ENCODE measurements at regions not wholly inside any gene's neighbourhood (a gene's known extent, or its start where the extent isn't known, plus 50 kb on each side); places are given as distances from the start of the nearest gene placed in this dataset.
"Not testable (repeated sequence)": the region's sequence is repeated elsewhere in the genome, so short reads cannot be mapped to it uniquely, and the experiment has no call there.

DNA sequence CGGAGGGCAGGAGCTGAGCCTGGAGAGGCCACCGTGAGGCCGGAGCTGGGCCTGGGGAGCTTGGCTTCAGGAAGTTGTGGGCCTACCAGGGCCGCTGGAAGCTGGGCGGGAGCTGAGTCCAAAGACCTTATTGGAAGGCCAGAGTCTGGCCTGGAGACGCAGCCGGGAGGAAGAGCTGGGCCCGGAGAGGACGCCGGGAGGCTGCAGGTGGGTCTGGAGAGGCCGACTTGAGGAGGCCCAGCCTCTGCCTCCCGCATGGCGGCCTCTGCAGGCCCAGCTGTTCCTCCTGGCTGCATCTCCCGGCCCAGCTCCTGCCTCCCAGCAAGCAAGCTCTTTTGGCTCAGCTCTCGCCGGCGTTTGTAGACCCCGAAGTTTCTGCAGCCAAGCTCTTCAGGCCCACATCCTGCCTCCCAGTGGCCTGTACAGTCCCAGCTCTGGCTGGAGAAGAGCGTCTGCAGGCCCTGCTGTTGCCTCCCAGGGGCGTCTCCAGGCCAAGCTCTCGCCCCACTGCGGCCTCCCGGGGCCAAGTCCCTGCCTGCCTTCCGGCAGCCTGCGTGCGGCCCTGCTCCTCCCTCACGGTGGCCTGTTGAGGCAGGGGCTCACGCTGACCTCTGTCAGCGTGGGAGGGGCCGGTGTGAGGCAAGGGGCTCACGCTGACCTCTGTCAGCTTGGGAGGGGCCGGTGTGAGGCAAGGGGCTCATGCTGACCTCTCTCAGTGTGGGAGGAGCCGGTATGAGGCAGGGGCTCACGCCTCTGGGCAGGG lies 70.4 kb upstream of the COBL start:
- POLR2A ChIA-PET; H3K4me1 Mint-ChIP-seq; CTCF ChIA-PET; H3K27me3 ChIP-seq (ENCODE audit: insufficient read depth, low read length, poor library complexity, severe bottlenecking); H3K4me1 ChIP-seq (ENCODE audit: insufficient read depth, low read length); H3K9me3 ChIP-seq (ENCODE audit: low read length); H3K36me3 Mint-ChIP-seq; H3K4me3 Mint-ChIP-seq; H3K36me3 ChIP-seq (ENCODE audit: insufficient read depth, low read length); H3K27ac Mint-ChIP-seq; H3K4me3 ChIP-seq (ENCODE audit: low read length); H3K27ac ChIP-seq (ENCODE audit: low read depth, low read length); H3K27me3 Mint-ChIP-seq; H3K9me3 Mint-ChIP-seq; DNase-seq: not testable (repeated sequence)

DNA sequence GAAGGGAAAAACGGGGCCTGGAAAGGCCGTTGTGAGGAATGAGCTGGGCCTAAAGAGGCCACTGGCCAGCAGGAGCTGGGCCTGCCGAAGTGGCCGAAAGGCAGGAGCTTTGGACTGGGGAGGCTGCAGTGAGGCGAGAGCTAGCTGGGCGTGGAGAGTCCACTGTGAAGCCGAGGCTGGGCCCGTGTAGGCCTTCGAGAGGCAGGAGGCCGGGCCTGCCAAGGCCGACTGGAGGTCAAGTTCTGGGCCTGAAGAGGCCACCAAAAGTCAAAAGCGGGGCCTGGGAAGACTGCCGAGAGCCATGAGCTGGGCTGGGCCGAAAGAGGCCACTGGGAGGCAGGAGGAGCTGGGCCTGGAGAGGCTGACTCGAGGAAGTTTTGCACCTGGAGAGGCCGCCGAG lies 69.6 kb upstream of the COBL start:
- H3K4me3 ChIP-seq (ENCODE audit: low read length); H3K9me3 ChIP-seq (ENCODE audit: low read length); POLR2A ChIA-PET; H3K36me3 Mint-ChIP-seq; CTCF ChIA-PET; H3K27ac Mint-ChIP-seq; H3K4me1 Mint-ChIP-seq; H3K9me3 Mint-ChIP-seq; H3K4me1 ChIP-seq (ENCODE audit: insufficient read depth, low read length); H3K27ac ChIP-seq (ENCODE audit: low read depth, low read length); H3K36me3 ChIP-seq (ENCODE audit: insufficient read depth, low read length); H3K4me3 Mint-ChIP-seq; H3K27me3 Mint-ChIP-seq; H3K27me3 ChIP-seq (ENCODE audit: insufficient read depth, low read length, poor library complexity, severe bottlenecking); DNase-seq: not testable (repeated sequence)

DNA sequence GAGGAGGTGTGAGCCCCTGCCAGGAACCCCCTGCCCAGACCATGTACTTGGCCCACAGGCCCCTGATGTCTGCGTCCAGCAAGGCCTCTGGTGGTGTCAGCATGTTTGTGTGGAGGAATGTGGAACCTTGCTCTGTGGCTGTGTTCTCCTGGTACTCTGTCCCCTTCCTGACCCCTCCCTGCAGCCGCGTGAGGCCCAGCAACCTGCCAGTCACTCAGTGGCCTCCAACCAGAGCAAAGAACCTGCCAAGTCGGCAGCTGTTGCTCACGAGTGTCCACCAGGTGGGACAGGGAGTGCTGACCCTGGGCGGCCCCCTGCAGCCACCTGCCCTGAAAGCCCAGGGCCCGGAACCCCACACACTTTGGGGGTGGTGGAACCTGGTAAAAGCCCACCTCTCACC lies 65.6 kb upstream of the COBL start:
- H3K27ac Mint-ChIP-seq; H3K9me3 Mint-ChIP-seq; H3K27ac ChIP-seq (ENCODE audit: low read depth, low read length); H3K27me3 Mint-ChIP-seq; H3K36me3 Mint-ChIP-seq; H3K4me3 ChIP-seq (ENCODE audit: low read length); POLR2A ChIA-PET; DNase-seq; H3K4me3 Mint-ChIP-seq; H3K36me3 ChIP-seq (ENCODE audit: insufficient read depth, low read length); H3K9me3 ChIP-seq (ENCODE audit: low read length); CTCF ChIA-PET; H3K27me3 ChIP-seq (ENCODE audit: insufficient read depth, low read length, poor library complexity, severe bottlenecking); H3K4me1 Mint-ChIP-seq; H3K4me1 ChIP-seq (ENCODE audit: insufficient read depth, low read length): not testable (repeated sequence)

DNA sequence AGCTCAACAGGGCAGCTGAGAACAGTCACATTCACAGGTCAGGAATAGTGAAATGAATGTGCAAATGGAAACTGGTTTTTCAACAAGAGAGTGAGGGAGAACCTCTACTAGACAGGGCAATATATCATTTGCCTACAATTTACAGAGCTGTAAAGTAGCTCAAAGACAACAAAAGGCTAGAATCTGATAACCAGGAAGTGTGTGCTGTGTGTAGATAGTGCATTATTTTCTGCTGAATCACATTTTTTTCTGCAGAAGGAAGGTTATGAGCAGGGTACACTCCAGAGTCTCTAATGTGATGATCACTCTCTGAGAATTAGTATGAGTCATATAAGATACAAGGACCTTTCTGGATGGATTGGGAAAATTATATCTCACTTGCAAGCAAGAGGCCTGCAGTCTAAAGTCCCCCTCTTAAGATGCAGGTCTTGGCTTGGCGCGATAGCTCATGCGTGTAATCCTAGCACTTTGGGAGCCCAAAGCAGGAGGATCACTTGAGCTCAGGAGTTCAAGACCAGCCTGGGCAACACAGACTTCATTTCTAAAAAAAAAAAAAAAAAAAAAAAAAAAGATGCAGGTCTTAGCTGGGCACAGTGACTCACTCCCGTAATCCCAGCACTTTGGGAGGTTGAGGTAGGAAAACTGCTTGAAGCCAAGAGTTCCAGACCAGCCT lies 59.9 kb upstream of the COBL start:
- Mint-ChIP-seq H3K9me3 (peaks cover 0 to 4% (median 0%) of the 10 kb centered on the region in 5 donors), H3K27ac (no peak overlapping the region), H3K36me3 (no peaks in the 10 kb centered on the region), H3K27me3 (peaks cover 0 to 2% of the 10 kb centered on the region in 2 donors), H3K4me3 (no peak overlapping the region), H3K4me1 (no peaks in the 10 kb centered on the region)
- ChIA-PET CTCF (interaction anchor here (1.2 kb wide), 1 partner anchor 10 kb away, joined by 4 read pairs; no protein-coding TSS in a partner anchor), POLR2A (no interaction called here)
- Histone ChIP-seq H3K4me3 (ENCODE audit: low read length) (no peak overlapping the region), H3K4me1 (ENCODE audit: insufficient read depth, low read length) (no peaks in the 10 kb centered on the region), H3K36me3 (ENCODE audit: insufficient read depth, low read length) (no peaks in the 10 kb centered on the region), H3K9me3 (ENCODE audit: low read length) (no peaks in the 10 kb centered on the region), H3K27ac (ENCODE audit: low read depth, low read length) (peak overlapping the region; percentile 33), H3K27me3 (ENCODE audit: insufficient read depth, low read length, poor library complexity, severe bottlenecking) (no peaks in the 10 kb centered on the region)
- no peak for DNase-seq

DNA sequence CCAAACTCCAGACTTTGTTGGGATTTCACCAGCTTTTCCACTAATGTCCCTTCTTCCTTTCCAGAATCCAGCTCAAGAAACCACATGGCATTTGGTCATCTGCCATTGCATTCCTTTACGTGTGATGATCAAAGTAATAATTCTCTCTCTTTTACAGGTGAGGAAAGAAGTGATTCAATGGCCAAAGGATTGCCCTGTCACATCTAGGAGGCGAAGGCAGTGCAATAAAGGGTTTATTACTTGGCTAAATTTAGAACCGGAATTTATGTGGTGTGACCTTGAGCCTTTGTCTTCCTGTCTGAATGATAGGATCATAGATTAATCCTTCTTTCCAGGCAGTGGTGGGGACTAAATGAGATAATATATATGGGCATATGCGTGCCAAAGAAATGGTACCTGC lies 58.3 kb upstream of the COBL start:
- Mint-ChIP-seq H3K27me3 (peaks cover 0 to 2% of the 10 kb centered on the region in 2 donors), H3K9me3 (peaks cover 0 to 4% (median 0%) of the 10 kb centered on the region in 5 donors), H3K36me3 (no peaks in the 10 kb centered on the region), H3K4me3 (no peak overlapping the region), H3K4me1 (no peaks in the 10 kb centered on the region), H3K27ac (no peak overlapping the region)
- no peak for DNase-seq
- Histone ChIP-seq H3K4me3 (ENCODE audit: low read length) (no peak overlapping the region), H3K4me1 (ENCODE audit: insufficient read depth, low read length) (no peaks in the 10 kb centered on the region), H3K27ac (ENCODE audit: low read depth, low read length) (no peak overlapping the region), H3K27me3 (ENCODE audit: insufficient read depth, low read length, poor library complexity, severe bottlenecking) (no peaks in the 10 kb centered on the region), H3K36me3 (ENCODE audit: insufficient read depth, low read length) (no peaks in the 10 kb centered on the region), H3K9me3 (ENCODE audit: low read length) (no peaks in the 10 kb centered on the region)
- ChIA-PET POLR2A (no interaction called here), CTCF (no interaction called here)

DNA sequence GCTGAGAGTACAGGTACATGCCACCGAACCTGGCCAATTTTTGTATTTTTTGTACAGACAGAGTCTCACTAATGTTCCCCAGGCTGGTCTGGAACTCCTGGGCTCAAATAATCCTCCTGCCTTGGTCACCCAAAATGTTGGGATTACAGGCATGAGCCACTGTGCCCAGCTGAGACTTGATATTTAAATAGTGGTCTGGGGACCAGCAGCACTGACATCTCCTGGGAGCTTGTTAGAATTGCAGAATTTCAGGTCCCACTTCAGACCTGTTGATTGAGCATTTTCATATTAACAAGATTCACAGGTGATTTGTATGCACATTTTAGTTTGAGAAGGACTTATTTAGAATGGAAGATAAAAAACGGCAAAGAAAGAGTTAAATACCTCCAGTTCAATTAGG lies 57.0 kb upstream of the COBL start:
- H3K36me3 ChIP-seq (ENCODE audit: insufficient read depth, low read length); H3K36me3 Mint-ChIP-seq; H3K4me3 Mint-ChIP-seq; CTCF ChIA-PET; DNase-seq; H3K4me3 ChIP-seq (ENCODE audit: low read length); H3K4me1 ChIP-seq (ENCODE audit: insufficient read depth, low read length); H3K27ac Mint-ChIP-seq; H3K27ac ChIP-seq (ENCODE audit: low read depth, low read length); H3K4me1 Mint-ChIP-seq; H3K9me3 Mint-ChIP-seq; H3K27me3 Mint-ChIP-seq; POLR2A ChIA-PET; H3K9me3 ChIP-seq (ENCODE audit: low read length); H3K27me3 ChIP-seq (ENCODE audit: insufficient read depth, low read length, poor library complexity, severe bottlenecking): not testable (repeated sequence)

DNA sequence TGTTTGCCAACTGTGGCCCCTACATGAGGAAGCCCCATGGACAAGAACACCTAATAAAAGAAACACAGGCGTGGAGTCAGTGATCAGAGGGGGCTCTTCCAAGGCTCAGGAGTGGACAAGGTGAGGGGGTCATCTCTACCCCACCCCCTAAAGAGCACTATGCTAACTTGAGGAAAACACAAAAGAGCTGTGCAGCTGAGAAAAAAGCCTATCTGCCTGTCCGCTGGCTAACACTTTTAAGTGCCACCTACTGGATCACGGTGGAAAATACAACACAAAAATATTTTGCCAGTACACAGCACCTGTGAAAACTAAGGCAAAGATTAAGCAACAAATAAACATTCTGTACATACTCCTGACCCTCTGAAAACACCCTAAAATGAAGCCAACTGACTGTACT lies 53.1 kb upstream of the COBL start:
- no peaks in the 10 kb centered on the region for H3K36me3 Mint-ChIP-seq
- no peaks in the 10 kb centered on the region for H3K9me3 ChIP-seq (ENCODE audit: low read length)
- no peaks in the 10 kb centered on the region for H3K27me3 Mint-ChIP-seq
- H3K27ac Mint-ChIP-seq: no peak overlapping the region
- no peak overlapping the region for H3K4me3 Mint-ChIP-seq
- ChIA-PET CTCF (no interaction called here), POLR2A (no interaction called here)
- no peaks in the 10 kb centered on the region for H3K9me3 Mint-ChIP-seq
- no peaks in the 10 kb centered on the region for H3K36me3 ChIP-seq (ENCODE audit: insufficient read depth, low read length)
- no peak overlapping the region for H3K4me3 ChIP-seq (ENCODE audit: low read length)
- no peaks in the 10 kb centered on the region for H3K4me1 Mint-ChIP-seq
- no peak overlapping the region for H3K27ac ChIP-seq (ENCODE audit: low read depth, low read length)
- no peak for DNase-seq
- no peaks in the 10 kb centered on the region for H3K4me1 ChIP-seq (ENCODE audit: insufficient read depth, low read length)
- no peaks in the 10 kb centered on the region for H3K27me3 ChIP-seq (ENCODE audit: insufficient read depth, low read length, poor library complexity, severe bottlenecking)

DNA sequence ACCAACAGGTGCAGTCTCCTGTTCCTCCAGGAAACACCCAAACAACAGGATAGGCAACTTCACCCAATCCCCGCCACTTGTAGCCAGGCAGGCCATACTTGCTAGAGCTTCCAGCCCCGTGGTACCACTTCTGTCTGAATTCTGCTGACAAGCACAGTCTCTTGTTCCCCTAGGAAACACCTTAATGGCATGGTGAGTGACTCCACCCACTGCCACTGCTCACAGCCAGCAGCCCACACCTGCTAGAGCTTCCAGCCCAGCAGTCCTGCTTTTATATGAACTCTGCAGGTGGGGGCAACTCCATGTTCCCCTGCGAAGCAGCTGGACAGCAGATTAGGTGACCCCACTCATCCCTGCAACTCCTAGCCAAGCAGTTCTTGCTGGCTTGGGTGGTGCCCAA lies 52.6 kb upstream of the COBL start:
- H3K27ac Mint-ChIP-seq; H3K27me3 ChIP-seq (ENCODE audit: insufficient read depth, low read length, poor library complexity, severe bottlenecking); H3K4me1 Mint-ChIP-seq; CTCF ChIA-PET; H3K9me3 Mint-ChIP-seq; H3K9me3 ChIP-seq (ENCODE audit: low read length); H3K4me1 ChIP-seq (ENCODE audit: insufficient read depth, low read length); H3K4me3 ChIP-seq (ENCODE audit: low read length); DNase-seq; H3K4me3 Mint-ChIP-seq; POLR2A ChIA-PET; H3K36me3 ChIP-seq (ENCODE audit: insufficient read depth, low read length); H3K27me3 Mint-ChIP-seq; H3K36me3 Mint-ChIP-seq; H3K27ac ChIP-seq (ENCODE audit: low read depth, low read length): not testable (repeated sequence)

Data from CD8-positive, alpha-beta memory T cell (primary cell).